HFF-Myc (cell line): ENCODE measurements at regions not wholly inside any gene's neighbourhood (a gene's known extent, or its start where the extent isn't known, plus 50 kb on each side); places are given as distances from the start of the nearest gene placed in this dataset.

Source experiments
- DNase-seq: peaks from one replicate; pipeline ENCODE4 v3.0.0-alpha.2; 2011; ENCODE audit warnings: low read depth; ENCODE audit errors: extremely low read depth
- H3K4me3 ChIP-seq: replicated peaks from 2 replicates; pipeline ENCODE4 v1.5.1; 2011; ENCODE audit warnings: low read depth, mild to moderate bottlenecking, control low read depth, low read length
- CTCF ChIP-seq: IDR thresholded peaks from 2 replicates; pipeline ENCODE4 v1.5.1; 2012; ENCODE audit warnings: mild to moderate bottlenecking, low read depth, low read length, control low read depth; ENCODE audit errors: missing control alignments

- no peak for TF ChIP-seq CTCF
- no peak for DNase-seq
- H3K4me3 ChIP-seq: no peak overlapping the region
Observed at GRCh38 chr16:49115956-49116355, 165.7 kb downstream of the CBLN1 start.

- no peak for DNase-seq
- TF ChIP-seq CTCF: no peak
- no peak overlapping the region for H3K4me3 ChIP-seq
Observed at GRCh38 chr16:49112754-49113153, 168.9 kb downstream of the CBLN1 start.

GRCh38 chr16:49111351-49111750 lies 170.3 kb downstream of the CBLN1 start:
- H3K4me3 ChIP-seq: no peak overlapping the region
- TF ChIP-seq CTCF: no peak
- DNase-seq: no peak

GRCh38 chr16:49108611-49109010 lies 173.0 kb downstream of the CBLN1 start:
- no peak for DNase-seq
- no peak for TF ChIP-seq CTCF
- no peak overlapping the region for H3K4me3 ChIP-seq

GRCh38 chr16:49103298-49103697 lies 178.3 kb downstream of the CBLN1 start:
- H3K4me3 ChIP-seq: no peak overlapping the region
- no peak for TF ChIP-seq CTCF
- no peak for DNase-seq

- no peak for TF ChIP-seq CTCF
Observed at GRCh38 chr16:49101997-49102396, 179.6 kb downstream of the CBLN1 start.

GRCh38 chr16:49100366-49100765 lies 181.3 kb downstream of the CBLN1 start:
- DNase-seq: no peak
- H3K4me3 ChIP-seq: no peak overlapping the region
- no peak for TF ChIP-seq CTCF

More at GRCh38 chr16:49101997-49102396, 179.6 kb downstream of the CBLN1 start:
- no peak overlapping the region for H3K4me3 ChIP-seq
- no peak for DNase-seq
